ENCODE measurements at regions not wholly inside any gene's neighbourhood (a gene's known extent, or its start where the extent isn't known, plus 50 kb on each side); places are given as distances from the start of the nearest gene placed in this dataset.

DNA sequence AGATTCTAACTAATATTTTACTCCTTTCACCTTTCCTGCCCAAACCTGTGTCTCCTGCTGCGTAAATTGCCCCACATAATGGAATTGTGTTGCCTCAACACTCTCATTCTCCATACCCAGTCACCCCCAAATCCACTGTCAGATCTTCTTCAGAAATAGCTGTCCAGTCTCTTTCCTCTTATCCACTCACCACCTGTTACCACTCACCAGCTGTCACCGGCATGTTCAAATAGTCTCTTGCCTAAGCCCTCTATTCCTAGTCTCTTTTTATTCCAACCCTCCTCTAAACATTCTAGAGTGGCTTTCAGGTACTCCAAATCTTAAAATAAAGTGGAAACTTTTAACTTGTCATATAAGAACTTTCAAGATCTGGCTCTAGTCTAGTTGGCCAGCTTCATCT, 262.0 kb upstream of the FBXL7 start:
- Histone ChIP-seq H3K56ac (replicated peaks; ENCODE audit: insufficient read length, low read depth, low read length) (no peak overlapping the region), H3K4me3 (ENCODE audit: extremely low read depth in 1 of 4, insufficient read depth in 2 of 4, low read depth in 3 of 4, low read length in 4 of 4) (no peak overlapping the region), H3K23me2 (ENCODE audit: low read depth, low read length) (no peaks in the 10 kb centered on the region), H3K14ac (ENCODE audit: insufficient read length) (no peak overlapping the region), H3K36me3 (ENCODE audit: control insufficient read depth in 2 of 4, insufficient read depth in 4 of 4, low read length in 3 of 4) (no peaks in the 10 kb centered on the region), H2BK120ac (replicated peaks; ENCODE audit: low read depth, low read length) (no peak overlapping the region), H4K8ac (ENCODE audit: extremely low read depth, insufficient read depth, low read length) (no peak overlapping the region), H2AK5ac (ENCODE audit: low read depth, low read length) (no peak overlapping the region), H3K18ac (ENCODE audit: extremely low read depth, low read length) (no peak overlapping the region), H2BK12ac (ENCODE audit: low read depth, low read length) (no peak overlapping the region), H3K79me1 (ENCODE audit: low read depth, low read length) (no peaks in the 10 kb centered on the region), H3K9me3 (ENCODE audit: insufficient read depth in 2 of 2, low read depth in 1 of 2, low read length in 1 of 2) (peaks cover 11 to 13% of the 10 kb centered on the region in 2 experiments; a peak in 3 of 4 replicates), H2BK15ac (ENCODE audit: low read length) (no peak overlapping the region), H3K9ac (replicated peaks in 1 of 4; ENCODE audit: extremely low read depth in 1 of 4, low read depth in 3 of 4, low read length in 3 of 4) (no peak overlapping the region), H3K23ac (ENCODE audit: insufficient read length) (no peak overlapping the region), H3K79me2 (ENCODE audit: control insufficient read depth in 1 of 2, insufficient read depth in 2 of 2, low read length in 2 of 2) (no peaks in the 10 kb centered on the region), H3K4ac (replicated peaks; ENCODE audit: insufficient read length, low read depth, low read length) (no peak overlapping the region), H2BK5ac (ENCODE audit: low read depth, low read length) (no peak overlapping the region), H2BK20ac (ENCODE audit: low read length) (no peak overlapping the region), H3K27ac (ENCODE audit: low read depth, low read length) (no peak overlapping the region), H4K5ac (ENCODE audit: insufficient read length, low read depth, low read length) (no peak overlapping the region), H4K20me1 (replicated peaks in 1 of 2; ENCODE audit: control insufficient read depth in 1 of 2, insufficient read depth in 2 of 2, low read length in 2 of 2) (no peaks in the 10 kb centered on the region), H3K27me3 (replicated peaks in 1 of 4; ENCODE audit: control insufficient read depth in 3 of 4, extremely low read depth in 1 of 4, insufficient read depth in 3 of 4, low read length in 3 of 4) (no peaks in the 10 kb centered on the region), H4K91ac (replicated peaks; ENCODE audit: insufficient read length, low read length) (no peak overlapping the region), H3K4me1 (replicated peaks in 1 of 4; ENCODE audit: control insufficient read depth in 3 of 4, insufficient read depth in 4 of 4, low read length in 3 of 4) (peaks cover 0 to 3% (median under 1%) of the 10 kb centered on the region in 4 experiments; a peak in 2 of 7 replicates), H2AFZ (ENCODE audit: low read length) (no peak overlapping the region), H3K4me2 (ENCODE audit: insufficient read depth in 1 of 2, low read depth in 2 of 2, low read length in 2 of 2) (no peak overlapping the region)
- 89% methylated on average over 2 of the region's 2 CpGs; no CpG with 5 or more reads in 1 of the 2 experiments for WGBS, 2 experiments (ENCODE audit: extremely low coverage in 1 of 2, insufficient coverage in 1 of 2, insufficient read length in 1 of 2, insufficient replicate concordance in 2 of 2, low coverage in 1 of 2, low lambda C conversion rate in 2 of 2, missing lambda C conversion rate in 1 of 2)
- no peak for FAIRE-seq
- TF ChIP-seq SIN3A (conservative IDR thresholded peaks at IDR 0.05 in 1 of 2, IDR thresholded peaks at IDR 0.05 in 1 of 2; ENCODE audit: low read depth in 1 of 2, low read length in 2 of 2) (no peak), EGR1 (IDR thresholded peaks at IDR 0.05; ENCODE audit: borderline replicate concordance, low read depth, low read length) (no peak), FOSL1 (IDR thresholded peaks at IDR 0.05; ENCODE audit: insufficient read depth, low read depth, low read length) (no peak), SIX5 (IDR thresholded peaks at IDR 0.05; ENCODE audit: low read depth, low read length) (no peak), TEAD4 (IDR thresholded peaks at IDR 0.05; ENCODE audit: low read depth, low read length) (no peak), TAF1 (IDR thresholded peaks at IDR 0.05; ENCODE audit: low read depth, low read length) (no peak), CHD2 (IDR thresholded peaks at IDR 0.05; ENCODE audit: low read length) (no peak), HDAC6 (IDR thresholded peaks at IDR 0.05; ENCODE audit: low read depth, low read length) (no peak)
- TF ChIP-seq, protein P1, sequence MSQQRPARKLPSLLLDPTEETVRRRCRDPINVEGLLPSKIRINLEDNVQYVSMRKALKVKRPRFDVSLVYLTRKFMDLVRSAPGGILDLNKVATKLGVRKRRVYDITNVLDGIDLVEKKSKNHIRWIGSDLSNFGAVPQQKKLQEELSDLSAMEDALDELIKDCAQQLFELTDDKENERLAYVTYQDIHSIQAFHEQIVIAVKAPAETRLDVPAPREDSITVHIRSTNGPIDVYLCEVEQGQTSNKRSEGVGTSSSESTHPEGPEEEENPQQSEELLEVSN (IDR thresholded peaks at IDR 0.05), result no peak
- TF ChIP-seq, protein P2, sequence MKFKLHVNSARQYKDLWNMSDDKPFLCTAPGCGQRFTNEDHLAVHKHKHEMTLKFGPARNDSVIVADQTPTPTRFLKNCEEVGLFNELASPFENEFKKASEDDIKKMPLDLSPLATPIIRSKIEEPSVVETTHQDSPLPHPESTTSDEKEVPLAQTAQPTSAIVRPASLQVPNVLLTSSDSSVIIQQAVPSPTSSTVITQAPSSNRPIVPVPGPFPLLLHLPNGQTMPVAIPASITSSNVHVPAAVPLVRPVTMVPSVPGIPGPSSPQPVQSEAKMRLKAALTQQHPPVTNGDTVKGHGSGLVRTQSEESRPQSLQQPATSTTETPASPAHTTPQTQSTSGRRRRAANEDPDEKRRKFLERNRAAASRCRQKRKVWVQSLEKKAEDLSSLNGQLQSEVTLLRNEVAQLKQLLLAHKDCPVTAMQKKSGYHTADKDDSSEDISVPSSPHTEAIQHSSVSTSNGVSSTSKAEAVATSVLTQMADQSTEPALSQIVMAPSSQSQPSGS (IDR thresholded peaks at IDR 0.05; ENCODE audit: low read length), result no peak
- no peak for DNase-seq (ENCODE audit: low read depth in 1 of 2, low spot score in 2 of 2)
- ChIA-PET CTCF (ENCODE audit: partially characterized antibody) (interaction anchor here (1.5 kb wide), 2 partner anchors 18 to 134 kb away, joined by 3 to 4 read pairs; no protein-coding TSS in a partner anchor), POLR2A (ENCODE audit: partially characterized antibody) (no interaction called here)

Measured in H1 (cell line).